ENCODE measurements at regions not wholly inside any gene's neighbourhood (a gene's known extent, or its start where the extent isn't known, plus 50 kb on each side); places are given as distances from the start of the nearest gene placed in this dataset.
A peak's percentile ranks its signal among the peaks of the same experiment; 100 is the strongest.
"Not testable (repeated sequence)": the region's sequence is repeated elsewhere in the genome, so short reads cannot be mapped to it uniquely, and the experiment has no call there.

DNA sequence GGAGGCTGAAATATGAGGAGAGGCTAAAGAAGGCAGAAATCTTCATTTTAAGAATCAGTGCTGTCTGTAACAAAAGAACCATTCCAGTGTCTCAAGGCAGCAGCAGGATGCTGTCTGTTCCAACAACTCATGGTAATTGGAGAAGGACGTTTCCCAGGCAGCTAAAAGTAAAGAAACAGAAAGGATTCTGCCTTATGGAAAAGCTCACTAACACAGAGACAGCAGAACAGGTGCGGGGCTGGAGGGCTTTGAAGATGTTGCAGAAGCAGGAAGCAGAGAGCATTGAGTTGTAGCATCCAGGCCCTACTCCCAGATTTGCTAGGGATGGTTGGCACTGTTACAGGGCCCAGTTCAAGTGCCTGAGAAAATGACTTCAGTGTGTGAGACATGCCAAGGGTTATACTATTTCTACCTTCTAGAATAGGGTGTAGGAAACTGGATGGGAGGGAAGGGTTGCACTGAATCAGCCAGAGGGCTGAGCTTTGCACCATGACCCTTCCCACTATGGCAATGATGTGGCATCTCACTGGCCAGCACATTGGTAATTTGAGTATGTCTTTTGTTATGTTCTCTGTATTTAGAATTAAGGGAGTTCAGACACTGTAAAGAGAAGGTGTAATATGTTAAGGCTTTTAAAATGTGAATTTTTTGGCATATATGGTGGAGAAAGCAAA is 160.0 kb upstream of the FBXO33 start:
- no peaks in the 10 kb centered on the region for H3K9me3 ChIP-seq
- ChIA-PET CTCF (no interaction called here), POLR2A (no interaction called here)
- ATAC-seq (no peak), FAIRE-seq (no peak), DNase-seq (ENCODE audit: low read depth in 1 of 2, low spot score in 1 of 2) (no peak)
- no peak overlapping the region for H3K4me2 ChIP-seq
- H3K4me3 ChIP-seq, result no peak overlapping the region
- 2% methylated on average over 2 of the region's 2 CpGs for WGBS (ENCODE audit: missing lambda C conversion rate)
- H3K27ac ChIP-seq, result no peak overlapping the region
- no peak for TF ChIP-seq RNF2 (IDR thresholded peaks at IDR 0.05; ENCODE audit: borderline replicate concordance, low read depth)
- no peak for TF ChIP-seq CHD4 (IDR thresholded peaks at IDR 0.05; ENCODE audit: borderline replicate concordance)
- no peaks in the 10 kb centered on the region for H3K4me1 ChIP-seq

DNA sequence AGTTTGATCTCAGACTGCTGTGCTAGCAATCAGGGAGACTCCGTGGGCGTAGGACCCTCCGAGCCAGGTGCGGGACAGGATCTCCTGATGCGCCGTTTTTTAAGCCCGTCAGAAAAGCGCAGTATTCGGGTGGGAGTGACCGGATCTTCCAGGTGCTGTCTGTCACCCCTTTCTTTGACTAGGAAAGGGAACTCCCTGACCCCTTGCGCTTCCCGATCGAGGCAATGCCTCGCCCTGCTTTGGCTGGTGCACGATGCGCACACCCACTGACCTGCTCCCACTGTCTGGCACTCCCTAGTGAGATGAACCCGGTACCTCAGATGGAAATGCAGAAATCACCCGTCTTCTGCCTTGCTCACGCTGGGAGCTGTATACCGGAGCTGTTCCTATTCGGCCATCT is 157.6 kb upstream of the FBXO33 start:
- H3K27ac ChIP-seq; POLR2A ChIA-PET; ATAC-seq; H3K4me1 ChIP-seq; H3K4me2 ChIP-seq; FAIRE-seq; CTCF ChIA-PET; H3K4me3 ChIP-seq; DNase-seq (ENCODE audit: low read depth in 1 of 2, low spot score in 1 of 2); H3K9me3 ChIP-seq: not testable (repeated sequence)
- 53% methylated on average over 21 of the region's 21 CpGs for WGBS (ENCODE audit: missing lambda C conversion rate)

DNA sequence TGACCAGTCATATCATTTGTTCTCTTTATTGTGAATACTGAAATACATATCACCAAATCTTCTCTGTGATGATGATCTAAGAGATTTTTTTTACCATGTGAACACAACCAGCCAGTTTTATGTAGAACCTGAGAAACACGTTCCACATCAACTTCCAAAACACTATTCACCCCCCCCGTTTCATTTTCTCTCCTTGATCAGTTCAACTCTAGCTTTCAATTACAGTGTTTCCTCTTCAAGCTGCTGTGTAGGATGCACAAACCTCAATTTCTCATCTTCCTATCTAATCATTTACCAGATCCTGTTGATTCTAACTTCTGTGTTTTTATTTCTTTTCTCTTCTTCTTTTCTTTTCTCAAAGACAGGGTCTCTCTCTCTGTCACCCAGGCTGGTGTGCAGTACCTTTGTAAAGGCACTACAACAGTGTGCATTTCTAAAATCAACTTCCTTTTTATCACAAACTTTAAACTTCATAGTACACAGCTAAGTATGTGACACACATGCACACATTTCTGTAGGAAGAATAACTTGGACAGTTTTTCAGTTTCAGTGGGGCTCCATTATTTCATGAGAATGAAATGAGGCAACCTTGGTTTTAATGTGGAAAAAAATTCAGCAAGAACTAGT is 149.9 kb upstream of the FBXO33 start:
- FAIRE-seq, result no peak
- WGBS (ENCODE audit: missing lambda C conversion rate), result 1% methylated on average over 2 of the region's 2 CpGs

DNA sequence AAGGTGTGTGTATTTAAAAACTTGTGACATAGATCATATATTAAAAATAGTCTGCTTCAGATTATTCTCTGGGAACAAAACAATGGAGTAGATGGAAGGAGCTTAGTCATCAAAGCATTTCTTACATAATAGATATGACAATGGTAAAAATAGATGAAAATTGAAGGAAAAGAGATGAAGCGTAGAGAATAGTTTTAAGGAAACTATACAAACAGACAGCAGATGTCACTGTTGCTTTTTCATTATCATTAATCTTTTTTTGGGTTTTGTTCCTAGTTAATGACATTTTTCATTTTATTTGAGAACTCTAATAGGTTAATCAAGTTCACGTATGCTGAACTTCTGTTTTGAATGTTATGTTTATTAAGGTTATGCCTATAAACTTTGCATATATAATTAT is 149.2 kb upstream of the FBXO33 start:
- Histone ChIP-seq H3K4me3 (no peak overlapping the region), H3K27ac (no peak overlapping the region), H3K9me3 (no peaks in the 10 kb centered on the region), H3K4me2 (no peak overlapping the region), H3K4me1 (no peaks in the 10 kb centered on the region)
- CTCF ChIA-PET, result no interaction called here
- TF ChIP-seq POLR2AphosphoS2 (conservative IDR thresholded peaks at IDR 0.05; ENCODE audit: low read length) (no peak), POLR2A (IDR thresholded peaks at IDR 0.05; ENCODE audit: low read length) (no peak), KDM5A (IDR thresholded peaks at IDR 0.05) (no peak), SMC3 (IDR thresholded peaks at IDR 0.05) (0 out of 3 replicates have a peak, but pooled peaks have one; percentile 14), MAFK (IDR thresholded peaks at IDR 0.05; ENCODE audit: partially characterized antibody) (no peak), RAD21 (conservative IDR thresholded peaks at IDR 0.05 in 1 of 2, IDR thresholded peaks at IDR 0.05 in 1 of 2) (peak; percentile 35 to 48; a peak in 3 of 5 replicates), EHF (CRISPR knock-in tag; IDR thresholded peaks at IDR 0.05) (no peak)
- TF ChIP-seq, protein P1, sequence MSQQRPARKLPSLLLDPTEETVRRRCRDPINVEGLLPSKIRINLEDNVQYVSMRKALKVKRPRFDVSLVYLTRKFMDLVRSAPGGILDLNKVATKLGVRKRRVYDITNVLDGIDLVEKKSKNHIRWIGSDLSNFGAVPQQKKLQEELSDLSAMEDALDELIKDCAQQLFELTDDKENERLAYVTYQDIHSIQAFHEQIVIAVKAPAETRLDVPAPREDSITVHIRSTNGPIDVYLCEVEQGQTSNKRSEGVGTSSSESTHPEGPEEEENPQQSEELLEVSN (IDR thresholded peaks at IDR 0.05; ENCODE audit: borderline replicate concordance, low read depth), result no peak
- TF ChIP-seq, protein P2, sequence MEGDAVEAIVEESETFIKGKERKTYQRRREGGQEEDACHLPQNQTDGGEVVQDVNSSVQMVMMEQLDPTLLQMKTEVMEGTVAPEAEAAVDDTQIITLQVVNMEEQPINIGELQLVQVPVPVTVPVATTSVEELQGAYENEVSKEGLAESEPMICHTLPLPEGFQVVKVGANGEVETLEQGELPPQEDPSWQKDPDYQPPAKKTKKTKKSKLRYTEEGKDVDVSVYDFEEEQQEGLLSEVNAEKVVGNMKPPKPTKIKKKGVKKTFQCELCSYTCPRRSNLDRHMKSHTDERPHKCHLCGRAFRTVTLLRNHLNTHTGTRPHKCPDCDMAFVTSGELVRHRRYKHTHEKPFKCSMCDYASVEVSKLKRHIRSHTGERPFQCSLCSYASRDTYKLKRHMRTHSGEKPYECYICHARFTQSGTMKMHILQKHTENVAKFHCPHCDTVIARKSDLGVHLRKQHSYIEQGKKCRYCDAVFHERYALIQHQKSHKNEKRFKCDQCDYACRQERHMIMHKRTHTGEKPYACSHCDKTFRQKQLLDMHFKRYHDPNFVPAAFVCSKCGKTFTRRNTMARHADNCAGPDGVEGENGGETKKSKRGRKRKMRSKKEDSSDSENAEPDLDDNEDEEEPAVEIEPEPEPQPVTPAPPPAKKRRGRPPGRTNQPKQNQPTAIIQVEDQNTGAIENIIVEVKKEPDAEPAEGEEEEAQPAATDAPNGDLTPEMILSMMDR (IDR thresholded peaks at IDR 0.05), result peak; percentile 28; the same call in 2 of the 3 replicates
- FAIRE-seq (no peak), DNase-seq (ENCODE audit: low read depth in 1 of 2, low spot score in 1 of 2) (no peak), ATAC-seq (no peak)
- POLR2A ChIA-PET, result no interaction called here
- 5% methylated on average over 2 of the region's 2 CpGs for WGBS (ENCODE audit: missing lambda C conversion rate)

More for the DNA sequence above, 149.9 kb upstream of the FBXO33 start:
- CTCF ChIA-PET, result no interaction called here
- POLR2A ChIA-PET, result no interaction called here
- Histone ChIP-seq H3K4me1 (no peaks in the 10 kb centered on the region), H3K4me2 (no peak overlapping the region), H3K27ac (no peak overlapping the region), H3K9me3 (no peaks in the 10 kb centered on the region), H3K4me3 (no peak overlapping the region)
- ATAC-seq (no peak), DNase-seq (ENCODE audit: low read depth in 1 of 2, low spot score in 1 of 2) (no peak)
- TF ChIP-seq NFE2L2 (conservative IDR thresholded peaks at IDR 0.05; ENCODE audit: low read length) (no peak), RFX5 (IDR thresholded peaks at IDR 0.05) (no peak)
- TF ChIP-seq, protein P3, sequence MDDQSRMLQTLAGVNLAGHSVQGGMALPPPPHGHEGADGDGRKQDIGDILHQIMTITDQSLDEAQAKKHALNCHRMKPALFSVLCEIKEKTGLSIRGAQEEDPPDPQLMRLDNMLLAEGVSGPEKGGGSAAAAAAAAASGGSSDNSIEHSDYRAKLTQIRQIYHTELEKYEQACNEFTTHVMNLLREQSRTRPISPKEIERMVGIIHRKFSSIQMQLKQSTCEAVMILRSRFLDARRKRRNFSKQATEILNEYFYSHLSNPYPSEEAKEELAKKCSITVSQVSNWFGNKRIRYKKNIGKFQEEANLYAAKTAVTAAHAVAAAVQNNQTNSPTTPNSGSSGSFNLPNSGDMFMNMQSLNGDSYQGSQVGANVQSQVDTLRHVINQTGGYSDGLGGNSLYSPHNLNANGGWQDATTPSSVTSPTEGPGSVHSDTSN (IDR thresholded peaks at IDR 0.05), result no peak

Data from A549 (cell line).